HepG2 (cell line): ENCODE measurements at regions not wholly inside any gene's neighbourhood (a gene's known extent, or its start where the extent isn't known, plus 50 kb on each side); places are given as distances from the start of the nearest gene placed in this dataset.

ENCODE experiments used
- ATAC-seq: fragments of 200-7000 bp; cut with Tn5 transposase; 3 replicates; pipeline ENCODE4 v1.9.1; 2020; ENCODE audit warnings: mild to moderate bottlenecking, moderate library complexity
- BruUV-seq: library from RNA; stranded (reverse); fragments of 400-500 nt; replicated peaks from 2 replicates; lab custom pipeline; 2021; lab: Mats Ljungman, UMichigan
- CTCF ChIA-PET: fragments of 300-600 bp; formaldehyde crosslinking; extraction: SDS; loops from one replicate; lab custom pipeline; 2021; ENCODE audit warnings: low total read pairs, inconsistent platforms, low intra/inter-chr PET ratio; lab: Yijun Ruan, JAX
- POLR2A ChIA-PET: fragments of 350-600 bp; sonication (Branson Sonifier 250); formaldehyde crosslinking; loops from one replicate; lab custom pipeline; 2020; ENCODE audit warnings: antibody characterized with exemption, inconsistent platforms; lab: Yijun Ruan, JAX
- DNase-seq: peaks from one replicate; pipeline ENCODE4 v3.0.0-alpha.2; 2015; ENCODE audit warnings: low spot score
- FAIRE-seq: peaks from 3 replicates; lab custom pipeline; 2011; peaks lifted over from hg19 to GRCh38; lab: Jason Lieb, UNC
- H2AFZ ChIP-seq: one replicate; pipeline ENCODE4 v1.6.1; 2011; ENCODE audit warnings: low read length, inconsistent platforms
- H3K27ac ChIP-seq: fragments of 300-600 bp; 3 replicates; pipeline ENCODE4 v1.8.0; 2011; ENCODE audit warnings: mixed run types, mild to moderate bottlenecking, mixed read lengths, low read length, inconsistent platforms; ENCODE audit not compliant: insufficient read depth; ENCODE audit errors: extremely low read length
- H3K27me3 ChIP-seq, 2 experiments: fragments of 200-600 bp in 1 of 2; 2 replicates in 1 of 2; 3 replicates in 1 of 2; pipeline versions ENCODE4 v1.6.0 to v1.8.0; 2011; ENCODE audit warnings: low read length in 2 of 2, mild to moderate bottlenecking in 2 of 2, moderate library complexity in 2 of 2, inconsistent platforms in 1 of 2; ENCODE audit not compliant: insufficient read depth in 2 of 2, control insufficient read depth in 1 of 2
- H3K36me3 ChIP-seq, 2 experiments: fragments of 200-600 bp in 1 of 2; replicated peaks in 1 of 2; 2 replicates in 1 of 2; 3 replicates in 1 of 2; pipeline versions ENCODE4 v1.5.1 to v1.8.0; 2011; ENCODE audit warnings: low read length in 2 of 2, inconsistent platforms in 1 of 2; ENCODE audit not compliant: insufficient read depth in 2 of 2, control insufficient read depth in 1 of 2
- H3K4me1 ChIP-seq: 2 replicates; pipeline ENCODE4 v1.5.1; 2012; ENCODE audit warnings: low read length, inconsistent platforms; ENCODE audit not compliant: insufficient read depth
- H3K4me2 ChIP-seq: 2 replicates; pipeline ENCODE4 v1.6.0; 2011; ENCODE audit warnings: low read depth, low read length, inconsistent platforms
- H3K4me3 ChIP-seq, 3 experiments: fragments of 200-600 bp in 1 of 3; sonication (generic), shearing (Covaris generic) in 1 of 3; replicated peaks in 1 of 3; 2 replicates each; pipeline ENCODE4 v1.5.1; 2011 to 2016; ENCODE audit warnings: low read length in 3 of 3, inconsistent platforms in 2 of 3, low read depth in 2 of 3, mild to moderate bottlenecking in 2 of 3, control low read depth in 1 of 3, mixed read lengths in 1 of 3; ENCODE audit not compliant: insufficient read depth in 1 of 3
- H3K79me2 ChIP-seq: one replicate; pipeline ENCODE4 v1.6.1; 2011; ENCODE audit warnings: low read length, inconsistent platforms; ENCODE audit not compliant: insufficient read depth
- H3K9ac ChIP-seq: 2 replicates; pipeline ENCODE4 v1.6.0; 2011; ENCODE audit warnings: mild to moderate bottlenecking, low read depth, low read length, inconsistent platforms; ENCODE audit not compliant: insufficient read depth
- H3K9me3 ChIP-seq: 2 replicates; pipeline ENCODE4 v1.5.1; 2012; ENCODE audit warnings: mild to moderate bottlenecking, low read length
- H4K20me1 ChIP-seq: 2 replicates; pipeline ENCODE4 v1.6.0; 2011; ENCODE audit warnings: inconsistent platforms, mild to moderate bottlenecking, low read length, moderate library complexity; ENCODE audit not compliant: insufficient read depth
- ARID3A ChIP-seq: IDR thresholded peaks from 2 replicates; pipeline ENCODE4 v1.6.1; 2012; ENCODE audit warnings: low read depth, low read length, improper control_type of control experiment
- ATF7 ChIP-seq, 2 experiments: fragments of 450-650 bp in 1 of 2; sonication (generic) in 1 of 2; formaldehyde crosslinking in 1 of 2; IDR thresholded peaks; 2 replicates each; pipeline versions ENCODE4 v1.4.0 to v1.6.1; 2016 to 2020; ENCODE audit warnings: antibody characterized with exemption in 1 of 2, mild to moderate bottlenecking in 1 of 2, missing genetic modification reagents in 1 of 2
- CREM ChIP-seq, 2 experiments: sonication (generic) in 1 of 2; formaldehyde crosslinking in 1 of 2; IDR thresholded peaks; 2 replicates each; pipeline versions ENCODE4 v1.4.0 to v1.6.1; 2016 to 2020; ENCODE audit warnings: antibody characterized with exemption in 1 of 2, mild to moderate bottlenecking in 1 of 2, missing genetic modification reagents in 1 of 2
- GABPA ChIP-seq, 2 experiments: IDR thresholded peaks; 2 replicates each; pipeline ENCODE4 v1.6.1; 2011 to 2016; ENCODE audit warnings: low read depth in 2 of 2, low read length in 1 of 2, missing biosample characterization in 1 of 2, missing genetic modification characterization in 1 of 2
- HMG20A ChIP-seq: IDR thresholded peaks from 2 replicates; pipeline ENCODE4 v1.6.1; 2016; ENCODE audit warnings: borderline replicate concordance
- HNF4A ChIP-seq: sonication (generic); formaldehyde crosslinking; IDR thresholded peaks from 2 replicates; pipeline ENCODE4 v1.4.0; 2020; ENCODE audit warnings: missing genetic modification reagents
- KLF16 ChIP-seq, 2 experiments: sonication (generic) in 1 of 2; formaldehyde crosslinking in 1 of 2; IDR thresholded peaks; 2 replicates each; pipeline versions ENCODE4 v1.6.1 to v1.8.0; 2016 to 2023; ENCODE audit warnings: missing genetic modification reagents in 2 of 2, missing compliant biosample characterization in 1 of 2
- NR2F6 ChIP-seq, 2 experiments: IDR thresholded peaks; 2 replicates each; pipeline ENCODE4 v1.6.1; 2016; ENCODE audit warnings: antibody characterized with exemption in 1 of 2, mild to moderate bottlenecking in 1 of 2
- RCOR2 ChIP-seq: IDR thresholded peaks from 2 replicates; pipeline ENCODE4 v1.6.1; 2016; ENCODE audit warnings: missing biosample characterization, missing genetic modification reagents
- TBX3 ChIP-seq: fragments of 450-650 bp; IDR thresholded peaks from 2 replicates; pipeline ENCODE4 v1.6.1; 2017; ENCODE audit warnings: antibody characterized with exemption, mild to moderate bottlenecking, inconsistent platforms, borderline replicate concordance
- ZBTB49 ChIP-seq: sonication (generic); formaldehyde crosslinking; IDR thresholded peaks from 2 replicates; pipeline ENCODE4 v1.4.0; 2020; ENCODE audit warnings: missing genetic modification reagents, borderline replicate concordance
- ZMYM4 ChIP-seq: sonication (generic); formaldehyde crosslinking; IDR thresholded peaks from 2 replicates; pipeline ENCODE4 v1.8.1; 2023; ENCODE audit warnings: mild to moderate bottlenecking, missing genetic modification reagents
- ZNF205 ChIP-seq: IDR thresholded peaks from 2 replicates; pipeline ENCODE4 v1.6.1; 2018; ENCODE audit warnings: missing biosample characterization, missing genetic modification reagents
- ZNF30 ChIP-seq: sonication (generic); formaldehyde crosslinking; IDR thresholded peaks from 2 replicates; pipeline ENCODE4 v1.5.0; 2020; ENCODE audit warnings: mild to moderate bottlenecking, missing genetic modification reagents
- ZNF414 ChIP-seq: sonication (generic); formaldehyde crosslinking; IDR thresholded peaks from 2 replicates; pipeline ENCODE4 v1.5.0; 2020; ENCODE audit warnings: missing genetic modification reagents
- WGBS: methylation state at CpG from one replicate; pipeline ENCODE4 v1.1.6; 2017; ENCODE audit warnings: low lambda C conversion rate; 5-methylcytosine and 5-hydroxymethylcytosine counted together
- in situ Hi-C: cut with HindIII; loops from 2 replicates; pipeline ENCODE4 v1.10.0; 2017; ENCODE audit warnings: low pct_unique_long_range_greater_than_20kb; ENCODE audit not compliant: extremely low pct_ligation_motif_present
- intact Hi-C: fragments of 100-400 bp; cut with micrococcal nuclease; formaldehyde crosslinking; loops from one replicate; pipeline ENCODE4 v1.10.0; 2022; ENCODE audit not compliant: unreplicated experiment

GRCh38 chr1:193355178-193355577 lies 168.8 kb upstream of the B3GALT2 start:
- peaks cover 11% of the 10 kb centered on the region for H3K4me1 ChIP-seq
- CTCF ChIA-PET: no interaction called here
- FAIRE-seq: no peak
- peak; percentile 81 for DNase-seq
- H3K36me3 ChIP-seq: no peaks in the 10 kb centered on the region
- no peak overlapping the region for H3K27ac ChIP-seq
- POLR2A ChIA-PET: no interaction called here
- H3K27me3 ChIP-seq: peaks cover 0 to 20% of the 10 kb centered on the region in 2 experiments; a peak in 3 of 5 replicates
- peak overlapping the region; percentile 4; the same call in 1 of the 2 replicates for H3K4me2 ChIP-seq
- no peak overlapping the region for H2AFZ ChIP-seq
- no peak overlapping the region for H3K9ac ChIP-seq
- 1% methylated on average over 2 of the region's 2 CpGs for WGBS
- no peaks in the 10 kb centered on the region for H4K20me1 ChIP-seq
- no peak overlapping the region for H3K4me3 ChIP-seq
- ATAC-seq: peak; percentile 53
- intact Hi-C loops (no loop called here), in situ Hi-C loops (no loop called here)
- H3K79me2 ChIP-seq: no peaks in the 10 kb centered on the region
- H3K9me3 ChIP-seq: no peaks in the 10 kb centered on the region
- BruUV-seq: no TSS peak
- TF ChIP-seq ZNF414 (CRISPR knock-in tag) (no peak), RCOR2 (CRISPR knock-in tag) (peak; percentile 55; the same call in 1 of the 2 replicates), ZBTB49 (no peak), ZNF30 (CRISPR knock-in tag) (no peak), ARID3A (peak; percentile 94), HNF4A (CRISPR knock-in tag) (peak; percentile 88), KLF16 (CRISPR knock-in tag; IDR thresholded peaks at IDR 0.05) (peak in 1 of 2 experiments; percentile 72; a peak in 2 of 4 replicates), NR2F6 (IDR thresholded peaks at IDR 0.05) (0 out of 2 replicates have a peak, but pooled peaks have one; percentile 32), NR2F6 (CRISPR knock-in tag; IDR thresholded peaks at IDR 0.05) (no peak; the same call in 1 of the 2 replicates), ZNF205 (CRISPR knock-in tag) (no peak), HMG20A (CRISPR knock-in tag) (peak; percentile 94; the same call in 1 of the 2 replicates), ZMYM4 (CRISPR knock-in tag) (no peak), TBX3 (peak; percentile 98), ATF7 (IDR thresholded peaks at IDR 0.05) (no peak), ATF7 (CRISPR knock-in tag; IDR thresholded peaks at IDR 0.05) (no peak), CREM (IDR thresholded peaks at IDR 0.05) (peak; percentile 57; the same call in 1 of the 2 replicates), CREM (CRISPR knock-in tag; IDR thresholded peaks at IDR 0.05) (no peak), GABPA (IDR thresholded peaks at IDR 0.05; ENCODE audit: low read depth, low read length) (no peak), GABPA (CRISPR knock-in tag; IDR thresholded peaks at IDR 0.05; ENCODE audit: low read depth) (peak; percentile 66)
